ENCODE measurements at regions not wholly inside any gene's neighbourhood (a gene's known extent, or its start where the extent isn't known, plus 50 kb on each side); places are given as distances from the start of the nearest gene placed in this dataset.
"Not testable (repeated sequence)": the region's sequence is repeated elsewhere in the genome, so short reads cannot be mapped to it uniquely, and the experiment has no call there.

GRCh38 chr4:149211876-149212275 lies 603.8 kb downstream of the IQCM start:
- Histone ChIP-seq H3K27ac (ENCODE audit: low read depth, low read length) (no peak overlapping the region), H3K27me3 (ENCODE audit: control insufficient read depth, insufficient read depth, low read length) (no peaks in the 10 kb centered on the region), H3K9ac (ENCODE audit: low read length) (no peak overlapping the region), H3K36me3 (ENCODE audit: control insufficient read depth, insufficient read depth, low read length) (no peaks in the 10 kb centered on the region), H3K9me3 (ENCODE audit: control insufficient read depth, insufficient read depth, low read depth, low read length) (no peaks in the 10 kb centered on the region), H3K4me3 (ENCODE audit: low read depth, low read length) (no peak overlapping the region), H3K4me1 (ENCODE audit: control insufficient read depth, insufficient read depth, low read length) (no peaks in the 10 kb centered on the region)

GRCh38 chr4:149203256-149204001 lies 612.2 kb downstream of the IQCM start:
- Histone ChIP-seq H3K9ac (ENCODE audit: low read length) (no peak overlapping the region), H3K27me3 (ENCODE audit: control insufficient read depth, insufficient read depth, low read length) (no peaks in the 10 kb centered on the region), H3K27ac (ENCODE audit: low read depth, low read length) (no peak overlapping the region), H3K4me1 (ENCODE audit: control insufficient read depth, insufficient read depth, low read length) (no peaks in the 10 kb centered on the region), H3K9me3 (ENCODE audit: control insufficient read depth, insufficient read depth, low read depth, low read length) (no peaks in the 10 kb centered on the region), H3K4me3 (ENCODE audit: low read depth, low read length) (no peak overlapping the region), H3K36me3 (ENCODE audit: control insufficient read depth, insufficient read depth, low read length) (no peaks in the 10 kb centered on the region)

- no peak overlapping the region for H3K27ac ChIP-seq (ENCODE audit: low read depth, low read length)
- no peaks in the 10 kb centered on the region for H3K9me3 ChIP-seq (ENCODE audit: control insufficient read depth, insufficient read depth, low read depth, low read length)
- no peaks in the 10 kb centered on the region for H3K27me3 ChIP-seq (ENCODE audit: control insufficient read depth, insufficient read depth, low read length)
- H3K36me3 ChIP-seq (ENCODE audit: control insufficient read depth, insufficient read depth, low read length) = no peaks in the 10 kb centered on the region
- no peak overlapping the region for H3K4me3 ChIP-seq (ENCODE audit: low read depth, low read length)
- no peak overlapping the region for H3K9ac ChIP-seq (ENCODE audit: low read length)
- H3K4me1 ChIP-seq (ENCODE audit: control insufficient read depth, insufficient read depth, low read length) = no peaks in the 10 kb centered on the region
These were observed 613.5 kb downstream of the IQCM start for GRCh38 chr4:149202117-149202516.

GRCh38 chr4:149199594-149199993 lies 616.0 kb downstream of the IQCM start:
- no peak overlapping the region for H3K27ac ChIP-seq (ENCODE audit: low read depth, low read length)
- no peak overlapping the region for H3K4me3 ChIP-seq (ENCODE audit: low read depth, low read length)
- no peak overlapping the region for H3K9ac ChIP-seq (ENCODE audit: low read length)
- no peaks in the 10 kb centered on the region for H3K27me3 ChIP-seq (ENCODE audit: control insufficient read depth, insufficient read depth, low read length)
- no peaks in the 10 kb centered on the region for H3K9me3 ChIP-seq (ENCODE audit: control insufficient read depth, insufficient read depth, low read depth, low read length)
- H3K36me3 ChIP-seq (ENCODE audit: control insufficient read depth, insufficient read depth, low read length) = no peaks in the 10 kb centered on the region
- no peaks in the 10 kb centered on the region for H3K4me1 ChIP-seq (ENCODE audit: control insufficient read depth, insufficient read depth, low read length)

- no peak overlapping the region for H3K27ac ChIP-seq (ENCODE audit: low read depth, low read length)
- H3K27me3 ChIP-seq (ENCODE audit: control insufficient read depth, insufficient read depth, low read length) = no peaks in the 10 kb centered on the region
- no peak overlapping the region for H3K9ac ChIP-seq (ENCODE audit: low read length)
- no peaks in the 10 kb centered on the region; the same call in 1 of the 2 replicates for H3K4me1 ChIP-seq (ENCODE audit: control insufficient read depth, insufficient read depth, low read length)
- H3K4me3 ChIP-seq (ENCODE audit: low read depth, low read length) = no peak overlapping the region
- H3K9me3 ChIP-seq (ENCODE audit: control insufficient read depth, insufficient read depth, low read depth, low read length) = no peaks in the 10 kb centered on the region
- no peaks in the 10 kb centered on the region for H3K36me3 ChIP-seq (ENCODE audit: control insufficient read depth, insufficient read depth, low read length)
These were observed 621.6 kb downstream of the IQCM start for GRCh38 chr4:149194061-149194460.

- Histone ChIP-seq H3K36me3 (ENCODE audit: control insufficient read depth, insufficient read depth, low read length) (no peaks in the 10 kb centered on the region), H3K4me3 (ENCODE audit: low read depth, low read length) (no peak overlapping the region), H3K27me3 (ENCODE audit: control insufficient read depth, insufficient read depth, low read length) (no peaks in the 10 kb centered on the region), H3K27ac (ENCODE audit: low read depth, low read length) (no peak overlapping the region), H3K9me3 (ENCODE audit: control insufficient read depth, insufficient read depth, low read depth, low read length) (no peaks in the 10 kb centered on the region), H3K9ac (ENCODE audit: low read length) (no peak overlapping the region), H3K4me1 (ENCODE audit: control insufficient read depth, insufficient read depth, low read length) (no peaks in the 10 kb centered on the region; the same call in 1 of the 2 replicates)
These were observed 627.9 kb downstream of the IQCM start for GRCh38 chr4:149187726-149188125.

- Histone ChIP-seq H3K4me3 (ENCODE audit: low read depth, low read length) (no peak overlapping the region), H3K4me1 (ENCODE audit: control insufficient read depth, insufficient read depth, low read length) (no peaks in the 10 kb centered on the region), H3K27ac (ENCODE audit: low read depth, low read length) (no peak overlapping the region), H3K9me3 (ENCODE audit: control insufficient read depth, insufficient read depth, low read depth, low read length) (no peaks in the 10 kb centered on the region), H3K27me3 (ENCODE audit: control insufficient read depth, insufficient read depth, low read length) (no peaks in the 10 kb centered on the region; the same call in 1 of the 2 replicates), H3K36me3 (ENCODE audit: control insufficient read depth, insufficient read depth, low read length) (no peaks in the 10 kb centered on the region), H3K9ac (ENCODE audit: low read length) (no peak overlapping the region)
These were observed 632.0 kb downstream of the IQCM start for GRCh38 chr4:149183638-149184037.

- not testable (repeated sequence) for H3K36me3 ChIP-seq (ENCODE audit: control insufficient read depth, insufficient read depth, low read length); H3K4me1 ChIP-seq (ENCODE audit: control insufficient read depth, insufficient read depth, low read length); H3K4me3 ChIP-seq (ENCODE audit: low read depth, low read length); H3K27me3 ChIP-seq (ENCODE audit: control insufficient read depth, insufficient read depth, low read length); H3K27ac ChIP-seq (ENCODE audit: low read depth, low read length); H3K9me3 ChIP-seq (ENCODE audit: control insufficient read depth, insufficient read depth, low read depth, low read length); H3K9ac ChIP-seq (ENCODE audit: low read length)
These were observed 634.2 kb downstream of the IQCM start for GRCh38 chr4:149181459-149181858.

- Histone ChIP-seq H3K4me1 (ENCODE audit: control insufficient read depth, insufficient read depth, low read length) (peaks cover 7% of the 10 kb centered on the region; the same call in 1 of the 2 replicates), H3K4me3 (ENCODE audit: low read depth, low read length) (no peak overlapping the region), H3K27ac (ENCODE audit: low read depth, low read length) (no peak overlapping the region), H3K9me3 (ENCODE audit: control insufficient read depth, insufficient read depth, low read depth, low read length) (no peaks in the 10 kb centered on the region), H3K9ac (ENCODE audit: low read length) (no peak overlapping the region), H3K27me3 (ENCODE audit: control insufficient read depth, insufficient read depth, low read length) (no peaks in the 10 kb centered on the region), H3K36me3 (ENCODE audit: control insufficient read depth, insufficient read depth, low read length) (no peaks in the 10 kb centered on the region)
These were observed 639.6 kb downstream of the IQCM start for GRCh38 chr4:149176039-149176438.

- Histone ChIP-seq H3K27ac (ENCODE audit: low read depth, low read length) (no peak overlapping the region), H3K4me3 (ENCODE audit: low read depth, low read length) (no peak overlapping the region), H3K9me3 (ENCODE audit: control insufficient read depth, insufficient read depth, low read depth, low read length) (no peaks in the 10 kb centered on the region), H3K27me3 (ENCODE audit: control insufficient read depth, insufficient read depth, low read length) (no peaks in the 10 kb centered on the region), H3K4me1 (ENCODE audit: control insufficient read depth, insufficient read depth, low read length) (peaks cover 7% of the 10 kb centered on the region; the same call in 1 of the 2 replicates), H3K36me3 (ENCODE audit: control insufficient read depth, insufficient read depth, low read length) (no peaks in the 10 kb centered on the region), H3K9ac (ENCODE audit: low read length) (no peak overlapping the region)
These were observed 640.1 kb downstream of the IQCM start for GRCh38 chr4:149175549-149175948.

- Histone ChIP-seq H3K9me3 (ENCODE audit: control insufficient read depth, insufficient read depth, low read depth, low read length) (no peaks in the 10 kb centered on the region), H3K27ac (ENCODE audit: low read depth, low read length) (no peak overlapping the region), H3K4me1 (ENCODE audit: control insufficient read depth, insufficient read depth, low read length) (peaks cover 7% of the 10 kb centered on the region; the same call in 1 of the 2 replicates), H3K27me3 (ENCODE audit: control insufficient read depth, insufficient read depth, low read length) (no peaks in the 10 kb centered on the region), H3K36me3 (ENCODE audit: control insufficient read depth, insufficient read depth, low read length) (no peaks in the 10 kb centered on the region), H3K9ac (ENCODE audit: low read length) (no peak overlapping the region), H3K4me3 (ENCODE audit: low read depth, low read length) (no peak overlapping the region)
These were observed 642.2 kb downstream of the IQCM start for GRCh38 chr4:149173241-149174013.

Measured in HUES6 (cell line).